Right renal pelvis (tissue), 4 donors: ENCODE measurements at regions not wholly inside any gene's neighbourhood (a gene's known extent, or its start where the extent isn't known, plus 50 kb on each side); places are given as distances from the start of the nearest gene placed in this dataset.

Experiments used
- DNase-seq, 4 donors: peaks; one replicate each; pipeline ENCODE4 v3.0.0-alpha.2; 2013; ENCODE audit warnings: low read depth in 4 of 4, low spot score in 3 of 4, missing footprints in 1 of 4

- DNase-seq = no peak
Observed at GRCh38 chrX:19172741-19173140, 50.5 kb upstream of the ADGRG2 start.

- DNase-seq = no peak
Observed at GRCh38 chrX:19174401-19175025, 52.2 kb upstream of the ADGRG2 start.

- no peak for DNase-seq
Observed at GRCh38 chrX:19176901-19177630, 54.8 kb upstream of the ADGRG2 start.

- peak in 2 of 4 donors; percentile 33 to 48 for DNase-seq
Observed at GRCh38 chrX:19177721-19178120, 55.5 kb upstream of the ADGRG2 start.

- no peak for DNase-seq
Observed at GRCh38 chrX:19178402-19178801, 56.1 kb upstream of the ADGRG2 start.

- DNase-seq = no peak
Observed at GRCh38 chrX:19179389-19179788, 57.1 kb upstream of the ADGRG2 start.

GRCh38 chrX:19181345-19181744 lies 59.1 kb upstream of the ADGRG2 start:
- no peak for DNase-seq

GRCh38 chrX:19182785-19183184 lies 60.5 kb upstream of the ADGRG2 start:
- DNase-seq = no peak

- DNase-seq = no peak
Observed at GRCh38 chrX:19183761-19184477, 61.7 kb upstream of the ADGRG2 start.

GRCh38 chrX:19188566-19188965 lies 66.3 kb upstream of the ADGRG2 start:
- no peak for DNase-seq

GRCh38 chrX:19190902-19191301 lies 68.6 kb upstream of the ADGRG2 start:
- DNase-seq = no peak

- no peak for DNase-seq
Observed at GRCh38 chrX:19193565-19193964, 71.3 kb upstream of the ADGRG2 start.

GRCh38 chrX:19194285-19195242 lies 72.3 kb upstream of the ADGRG2 start:
- DNase-seq = no peak

- DNase-seq = no peak
Observed at GRCh38 chrX:19195243-19195610, 73.0 kb upstream of the ADGRG2 start.

- no peak for DNase-seq
Observed at GRCh38 chrX:19198473-19198872, 76.2 kb upstream of the ADGRG2 start.

- no peak for DNase-seq
Observed at GRCh38 chrX:19202171-19202570, 79.9 kb upstream of the ADGRG2 start.

GRCh38 chrX:19204636-19205035 lies 82.4 kb upstream of the ADGRG2 start:
- DNase-seq = no peak

GRCh38 chrX:19212037-19212436 lies 89.8 kb upstream of the ADGRG2 start:
- no peak for DNase-seq

GRCh38 chrX:19213610-19214152 lies 91.4 kb upstream of the ADGRG2 start:
- DNase-seq = no peak

- no peak for DNase-seq
Observed at GRCh38 chrX:19214311-19214710, 92.0 kb upstream of the ADGRG2 start.
